IMR-90 (cell line): ENCODE measurements at regions not wholly inside any gene's neighbourhood (a gene's known extent, or its start where the extent isn't known, plus 50 kb on each side); places are given as distances from the start of the nearest gene placed in this dataset.

Experiments used
- ATAC-seq: fragments of 200-7000 bp; cut with Tn5 transposase; 2 replicates; pipeline ENCODE4 v1.9.1; 2020; ENCODE audit warnings: low read depth, mild to moderate bottlenecking, moderate library complexity
- BruUV-seq: library from RNA; stranded (reverse); fragments of 400-500 nt; replicated peaks from 2 replicates; lab custom pipeline; 2021; lab: Mats Ljungman, UMichigan
- CTCF ChIA-PET: fragments of 300-600 bp; formaldehyde crosslinking; extraction: SDS; loops from one replicate; lab custom pipeline; 2021; ENCODE audit warnings: antibody characterized with exemption; lab: Yijun Ruan, JAX
- POLR2A ChIA-PET: fragments of 300-600 bp; sonication (Branson Sonifier 250); formaldehyde crosslinking; loops from one replicate; lab custom pipeline; 2022; ENCODE audit warnings: antibody characterized with exemption; ENCODE audit not compliant: unreplicated experiment; lab: Charles Lee
- DNase-seq: peaks from one replicate; pipeline ENCODE4 v3.0.0; 2013
- H2AFZ ChIP-seq: replicated peaks from 2 replicates; pipeline ENCODE3; 2013; ENCODE audit warnings: low read length, mild to moderate bottlenecking; ENCODE audit not compliant: poor library complexity
- H2AK5ac ChIP-seq: 2 replicates; pipeline ENCODE4 v1.6.1; 2013; ENCODE audit warnings: low read depth, low read length, inconsistent platforms
- H2AK9ac ChIP-seq: replicated peaks from 2 replicates; pipeline ENCODE3; 2013; ENCODE audit warnings: mild to moderate bottlenecking, low read depth, low read length, moderate library complexity; ENCODE audit not compliant: poor library complexity
- H2BK120ac ChIP-seq: 2 replicates; pipeline ENCODE4 v1.6.1; 2013; ENCODE audit warnings: low read depth, low read length, inconsistent platforms
- H2BK15ac ChIP-seq: 3 replicates; pipeline ENCODE4 v1.6.1; 2013; ENCODE audit warnings: low read depth, low read length, inconsistent platforms
- H2BK20ac ChIP-seq: 2 replicates; pipeline ENCODE4 v1.6.1; 2013; ENCODE audit warnings: low read depth, mild to moderate bottlenecking, inconsistent platforms, low read length, moderate library complexity
- H2BK5ac ChIP-seq: 2 replicates; pipeline ENCODE4 v1.6.1; 2013; ENCODE audit warnings: mild to moderate bottlenecking, low read depth, low read length, inconsistent platforms; ENCODE audit not compliant: poor library complexity, severe bottlenecking
- H3K14ac ChIP-seq: replicated peaks from 2 replicates; pipeline ENCODE4 v1.6.1; 2013; ENCODE audit warnings: low read depth, low read length, inconsistent platforms
- H3K18ac ChIP-seq: 2 replicates; pipeline ENCODE4 v1.6.1; 2013; ENCODE audit warnings: low read depth, low read length, control low read depth
- H3K23ac ChIP-seq: 2 replicates; pipeline ENCODE4 v1.6.1; 2013; ENCODE audit warnings: low read depth, low read length, inconsistent platforms
- H3K27ac ChIP-seq: 2 replicates; pipeline ENCODE4 v1.5.1; 2013; ENCODE audit warnings: mild to moderate bottlenecking, control low read depth, low read length; ENCODE audit not compliant: insufficient read depth
- H3K27me3 ChIP-seq: 2 replicates; pipeline ENCODE4 v1.6.1; 2013; ENCODE audit warnings: low read length; ENCODE audit not compliant: control insufficient read depth, insufficient read depth
- H3K36me3 ChIP-seq: 2 replicates; pipeline ENCODE4 v1.6.1; 2013; ENCODE audit warnings: low read length, mixed read lengths; ENCODE audit not compliant: control insufficient read depth, insufficient read depth
- H3K4ac ChIP-seq: 2 replicates; pipeline ENCODE4 v1.6.1; 2013; ENCODE audit warnings: low read depth, low read length, inconsistent platforms
- H3K4me1 ChIP-seq: 2 replicates; pipeline ENCODE4 v1.6.1; 2013; ENCODE audit warnings: low read length, mixed read lengths; ENCODE audit not compliant: control insufficient read depth, insufficient read depth
- H3K4me2 ChIP-seq: 2 replicates; pipeline ENCODE4 v1.6.1; 2013; ENCODE audit warnings: low read depth, mild to moderate bottlenecking, control low read depth, low read length, moderate library complexity
- H3K4me3 ChIP-seq: 2 replicates; pipeline ENCODE4 v1.5.1; 2013; ENCODE audit warnings: low read depth, mild to moderate bottlenecking, control low read depth, low read length, moderate library complexity; ENCODE audit not compliant: insufficient read depth
- H3K56ac ChIP-seq: 2 replicates; pipeline ENCODE4 v1.6.1; 2013; ENCODE audit warnings: low read length, inconsistent platforms; ENCODE audit not compliant: insufficient read depth; ENCODE audit errors: extremely low read depth
- H3K79me1 ChIP-seq, 2 experiments: 2 replicates each; pipeline ENCODE4 v1.6.1; 2013; ENCODE audit warnings: low read length in 2 of 2, inconsistent platforms in 1 of 2, low read depth in 1 of 2
- H3K9ac ChIP-seq: 2 replicates; pipeline ENCODE4 v1.6.1; 2013; ENCODE audit warnings: low read depth, low read length, control low read depth
- H3K9me1 ChIP-seq: 2 replicates; pipeline ENCODE4 v1.6.1; 2013; ENCODE audit warnings: low read length, inconsistent platforms; ENCODE audit not compliant: insufficient read depth
- H3K9me3 ChIP-seq: 2 replicates; pipeline ENCODE4 v1.6.1; 2013; ENCODE audit warnings: low read length; ENCODE audit not compliant: control insufficient read depth, insufficient read depth
- H4K20me1 ChIP-seq: 2 replicates; pipeline ENCODE4 v1.6.1; 2013; ENCODE audit warnings: low read length, inconsistent platforms; ENCODE audit not compliant: insufficient read depth
- H4K5ac ChIP-seq: 2 replicates; pipeline ENCODE4 v1.6.1; 2013; ENCODE audit warnings: mild to moderate bottlenecking, low read depth, low read length, control low read depth
- H4K8ac ChIP-seq, 2 experiments: 2 replicates each; pipeline ENCODE4 v1.6.1; 2013; ENCODE audit warnings: low read depth in 2 of 2, low read length in 2 of 2, control low read depth in 1 of 2, inconsistent platforms in 1 of 2
- H4K91ac ChIP-seq: 2 replicates; pipeline ENCODE4 v1.6.1; 2013; ENCODE audit warnings: low read depth, low read length, inconsistent platforms; ENCODE audit not compliant: insufficient read depth
- CEBPB ChIP-seq: IDR thresholded peaks from 2 replicates; pipeline ENCODE4 v1.6.1; 2012; ENCODE audit warnings: low read depth, low read length, improper control_type of control experiment
- CTCF ChIP-seq: conservative IDR thresholded peaks from 2 replicates; pipeline ENCODE4 v1.5.1; 2012; ENCODE audit warnings: mild to moderate bottlenecking, low read depth, low read length, improper control_type of control experiment
- FOS ChIP-seq: fragments of 150-350 bp; IDR thresholded peaks from 2 replicates; pipeline ENCODE4 v1.6.1; 2016; ENCODE audit warnings: low read depth, low read length
- MAFK ChIP-seq: IDR thresholded peaks from 2 replicates; pipeline ENCODE4 v1.6.1; 2012; ENCODE audit warnings: low read depth, low read length, improper control_type of control experiment
- MAZ ChIP-seq: IDR thresholded peaks from 2 replicates; pipeline ENCODE4 v1.6.1; 2012; ENCODE audit warnings: low read depth, mild to moderate bottlenecking, low read length, improper control_type of control experiment, moderate library complexity, borderline replicate concordance
- MXI1 ChIP-seq: IDR thresholded peaks from 2 replicates; pipeline ENCODE4 v1.6.1; 2012; ENCODE audit warnings: low read depth, mild to moderate bottlenecking, low read length, moderate library complexity, borderline replicate concordance
- POLR2A ChIP-seq: IDR thresholded peaks from 2 replicates; pipeline ENCODE4 v1.6.1; 2012; ENCODE audit warnings: mild to moderate bottlenecking, low read depth, low read length
- RAD21 ChIP-seq: IDR thresholded peaks from 2 replicates; pipeline ENCODE4 v1.6.1; 2012; ENCODE audit warnings: low read length, improper control_type of control experiment
- RCOR1 ChIP-seq: IDR thresholded peaks from 2 replicates; pipeline ENCODE4 v1.6.1; 2012; ENCODE audit warnings: mild to moderate bottlenecking, low read length, improper control_type of control experiment; ENCODE audit not compliant: insufficient replicate concordance
- RFX5 ChIP-seq: IDR thresholded peaks from 2 replicates; pipeline ENCODE4 v1.8.0; 2012; ENCODE audit warnings: low read depth, mild to moderate bottlenecking, low read length, moderate library complexity
- WGBS, 2 experiments: methylation state at CpG; one replicate each; pipeline versions ENCODE4 v1.1.5 to v1.1.7; 2013; ENCODE audit warnings: missing lambda C conversion rate in 2 of 2; ENCODE audit not compliant: insufficient read length in 1 of 2; ENCODE audit errors: extremely low coverage in 2 of 2; 5-methylcytosine and 5-hydroxymethylcytosine counted together
- dilution Hi-C: fragments of 300-500 bp; cut with HindIII; formaldehyde crosslinking; loops from one replicate; pipeline ENCODE4 v1.14.3; 2018; ENCODE audit warnings: low sequenced_read_pairs; ENCODE audit not compliant: unreplicated experiment
- in situ Hi-C: fragments of 300-500 bp; cut with MboI; formaldehyde crosslinking; loops from 3 replicates; pipeline ENCODE4 v1.14.3; 2019; ENCODE audit warnings: low sequenced_read_pairs, inconsistent platforms, mixed read lengths
- intact Hi-C: fragments of 100-400 bp; cut with micrococcal nuclease; formaldehyde crosslinking; loops from 2 replicates; pipeline ENCODE4 v1.10.0; 2022
- TF ChIP-seq, protein P1 (sequence below): fragments of 150-350 bp; IDR thresholded peaks from 2 replicates; pipeline ENCODE4 v1.6.1; 2017; ENCODE audit warnings: mild to moderate bottlenecking, antibody characterized with exemption, low read length, low read depth

- H3K9me3 ChIP-seq: no peaks in the 10 kb centered on the region; the same call in 1 of the 2 replicates
These were observed 458.6 kb downstream of the PYDC2 start for GRCh38 chr3:191919491-191920026.

More at GRCh38 chr3:191919491-191920026, 458.6 kb downstream of the PYDC2 start:
- ChIA-PET CTCF (no interaction called here), POLR2A (no interaction called here)
- Histone ChIP-seq H3K4ac (no peak overlapping the region), H3K36me3 (no peaks in the 10 kb centered on the region), H4K8ac (no peak overlapping the region), H2BK5ac (no peak overlapping the region), H2BK120ac (no peak overlapping the region), H3K4me1 (no peaks in the 10 kb centered on the region), H2AK9ac (no peak overlapping the region), H3K14ac (no peak overlapping the region), H3K23ac (no peak overlapping the region), H2BK20ac (no peak overlapping the region), H2AK5ac (no peak overlapping the region), H4K5ac (no peak overlapping the region), H4K91ac (no peak overlapping the region), H2AFZ (no peak overlapping the region), H3K4me2 (no peak overlapping the region), H3K27ac (no peak overlapping the region), H3K4me3 (no peak overlapping the region), H3K79me1 (no peaks in the 10 kb centered on the region), H3K27me3 (no peaks in the 10 kb centered on the region), H2BK15ac (no peak overlapping the region), H3K9me1 (no peaks in the 10 kb centered on the region), H4K20me1 (no peaks in the 10 kb centered on the region), H3K18ac (no peak overlapping the region), H3K9ac (no peak overlapping the region), H3K56ac (no peak overlapping the region)
- intact Hi-C loops: no loop called here
- in situ Hi-C loops: no loop called here
- BruUV-seq: no TSS peak
- no peak for DNase-seq
- dilution Hi-C loops: no loop called here
- no peak for ATAC-seq
- WGBS, 2 experiments: 20% methylated on average over 1 of the region's 3 CpGs; no CpG with 5 or more reads in 1 of the 2 experiments
- TF ChIP-seq RCOR1: no peak
- no peak for TF ChIP-seq FOS
- no peak for TF ChIP-seq MAZ
- no peak for TF ChIP-seq CTCF
- no peak for TF ChIP-seq MAFK
- TF ChIP-seq MXI1: no peak
- no peak for TF ChIP-seq POLR2A
- TF ChIP-seq, protein P1, sequence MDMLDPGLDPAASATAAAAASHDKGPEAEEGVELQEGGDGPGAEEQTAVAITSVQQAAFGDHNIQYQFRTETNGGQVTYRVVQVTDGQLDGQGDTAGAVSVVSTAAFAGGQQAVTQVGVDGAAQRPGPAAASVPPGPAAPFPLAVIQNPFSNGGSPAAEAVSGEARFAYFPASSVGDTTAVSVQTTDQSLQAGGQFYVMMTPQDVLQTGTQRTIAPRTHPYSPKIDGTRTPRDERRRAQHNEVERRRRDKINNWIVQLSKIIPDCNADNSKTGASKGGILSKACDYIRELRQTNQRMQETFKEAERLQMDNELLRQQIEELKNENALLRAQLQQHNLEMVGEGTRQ: no peak
- TF ChIP-seq RFX5: no peak
- TF ChIP-seq CEBPB: no peak
- TF ChIP-seq RAD21: no peak
